ENCODE measurements at regions not wholly inside any gene's neighbourhood (a gene's known extent, or its start where the extent isn't known, plus 50 kb on each side); places are given as distances from the start of the nearest gene placed in this dataset.

- no peak for TF ChIP-seq POLR2A (IDR thresholded peaks at IDR 0.05)
- no peak for TF ChIP-seq CTCF (IDR thresholded peaks at IDR 0.05 in 4 of 5, conservative IDR thresholded peaks at IDR 0.05 in 1 of 5)
These were observed 144.3 kb upstream of the KCNE2 start for GRCh38 chr21:34219334-34220060.

Measured in gastrocnemius medialis (tissue), 4 donors.